HG03565 (cell line): ENCODE measurements at regions not wholly inside any gene's neighbourhood (a gene's known extent, or its start where the extent isn't known, plus 50 kb on each side); places are given as distances from the start of the nearest gene placed in this dataset.

Experiments used
- ATAC-seq: cut with Tn5 transposase; IDR thresholded peaks from one replicate; pipeline ENCODE4 v1.9.1; 2021; ENCODE audit warnings: mild to moderate bottlenecking, moderate library complexity; ENCODE audit not compliant: unreplicated experiment

DNA sequence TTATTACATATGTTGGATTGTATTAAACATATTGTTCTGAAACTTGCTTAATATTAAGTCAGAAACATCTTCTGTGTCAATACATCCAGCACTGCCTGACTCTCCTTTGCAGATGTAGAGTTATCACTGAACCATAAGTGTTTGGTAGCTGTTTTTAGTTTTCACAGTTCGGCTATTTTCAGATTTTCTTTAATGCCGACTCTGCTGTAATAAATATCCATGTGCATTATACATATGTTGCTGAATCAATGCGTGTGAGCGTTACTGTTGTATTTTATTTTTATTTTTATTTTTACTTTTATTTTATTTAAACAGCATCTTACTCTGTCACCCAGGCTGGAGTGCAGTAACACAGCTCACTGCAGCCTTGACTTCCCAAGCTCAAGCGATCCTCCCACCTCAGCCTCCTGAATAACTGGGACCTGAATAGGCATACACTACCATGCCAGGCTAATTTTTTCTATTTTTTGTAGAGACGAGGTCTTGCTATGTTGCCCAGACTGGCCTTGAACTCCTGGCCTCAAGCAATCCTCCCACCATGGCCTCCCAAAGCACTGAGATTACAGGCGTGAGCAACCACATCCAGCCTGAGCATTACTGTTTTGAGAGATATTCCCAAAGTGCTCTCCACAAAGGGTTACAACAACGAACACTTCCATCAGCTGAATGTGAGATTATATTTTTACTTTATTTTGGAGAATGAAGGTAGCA lies 50.7 kb upstream of the NOCT start:
- ATAC-seq: no peak

DNA sequence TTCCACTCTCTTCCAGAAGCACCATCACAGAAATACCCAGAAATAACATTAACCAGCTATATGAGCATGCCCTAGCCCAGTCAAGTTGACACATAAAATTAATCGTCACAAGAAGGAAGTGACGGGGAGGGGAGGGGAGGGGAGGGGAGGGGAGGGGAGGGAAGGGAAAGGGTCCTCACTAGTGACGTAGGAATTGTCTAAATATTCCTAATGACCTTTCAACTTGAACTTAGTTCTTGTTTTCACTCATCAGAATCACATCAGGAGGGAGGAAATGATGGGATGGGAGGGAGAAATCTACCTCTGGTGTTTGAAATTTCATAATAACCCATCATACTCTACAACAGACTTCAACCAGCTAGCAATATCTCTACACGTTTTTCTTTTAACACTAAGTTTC lies 52.2 kb upstream of the NOCT start:
- ATAC-seq: no peak

- ATAC-seq: no peak
Observed at GRCh38 chr4:138961664-138962063, 53.9 kb upstream of the NOCT start.

DNA sequence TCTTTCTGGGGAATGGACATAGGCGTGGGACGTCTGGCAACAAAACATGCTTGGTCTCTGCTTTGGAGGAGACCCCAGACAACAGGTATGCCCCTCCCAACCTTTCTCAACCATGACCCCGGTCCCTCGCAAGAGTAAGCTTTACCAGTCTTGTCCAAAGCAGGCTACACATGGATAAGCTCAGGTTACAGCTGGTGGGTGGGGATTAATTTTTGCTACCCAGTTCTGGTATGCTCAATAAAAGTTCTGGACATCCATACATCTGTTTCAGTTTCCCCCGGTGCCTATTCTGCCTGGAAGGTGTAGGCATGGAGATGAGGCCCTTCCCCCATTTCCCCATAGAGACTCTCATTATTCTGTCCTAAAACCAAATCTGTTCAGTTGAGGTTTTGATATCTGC lies 54.5 kb upstream of the NOCT start:
- no peak for ATAC-seq

GRCh38 chr4:138960175-138960710 lies 55.3 kb upstream of the NOCT start:
- no peak for ATAC-seq

DNA sequence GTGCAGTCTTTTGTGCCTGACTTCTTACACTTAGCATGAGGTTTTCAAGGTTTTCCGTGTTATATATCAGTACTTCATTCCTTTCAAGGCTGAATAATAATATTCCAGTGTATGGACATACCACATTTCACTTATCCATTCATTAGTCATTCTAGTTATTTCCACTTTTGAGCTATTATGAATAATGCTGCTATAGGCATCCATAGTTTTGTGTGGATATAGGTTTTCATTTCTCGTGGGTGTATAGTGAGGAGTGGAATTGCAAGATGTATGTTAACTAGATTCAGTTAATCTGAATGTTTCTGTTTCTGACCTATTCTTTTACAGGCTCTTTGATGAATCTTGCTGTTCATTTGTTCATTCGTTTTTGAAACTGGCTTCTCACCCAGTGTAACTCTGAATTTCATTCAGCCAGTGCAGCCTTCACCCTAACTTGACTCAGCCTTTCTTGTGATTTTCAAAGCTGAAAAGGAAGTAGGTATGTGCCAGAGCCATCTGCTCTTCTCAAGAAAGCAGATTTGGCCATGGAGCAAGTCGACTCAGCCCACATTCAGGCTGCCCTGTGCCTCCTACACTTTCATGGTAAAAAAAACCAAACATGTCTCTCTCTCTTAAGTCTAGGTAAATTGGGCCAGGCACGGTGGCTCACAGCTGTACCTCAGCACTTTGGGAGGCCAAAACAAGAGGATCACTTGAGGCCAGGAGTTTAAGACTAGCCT lies 56.3 kb upstream of the NOCT start:
- no peak for ATAC-seq

- ATAC-seq: no peak
Observed at GRCh38 chr4:138958519-138958918, 57.1 kb upstream of the NOCT start.

GRCh38 chr4:138957302-138957701 lies 58.3 kb upstream of the NOCT start:
- no peak for ATAC-seq

GRCh38 chr4:138954428-138954827 lies 61.2 kb upstream of the NOCT start:
- no peak for ATAC-seq

- no peak for ATAC-seq
Observed at GRCh38 chr4:138953961-138954371, 61.6 kb upstream of the NOCT start.

DNA sequence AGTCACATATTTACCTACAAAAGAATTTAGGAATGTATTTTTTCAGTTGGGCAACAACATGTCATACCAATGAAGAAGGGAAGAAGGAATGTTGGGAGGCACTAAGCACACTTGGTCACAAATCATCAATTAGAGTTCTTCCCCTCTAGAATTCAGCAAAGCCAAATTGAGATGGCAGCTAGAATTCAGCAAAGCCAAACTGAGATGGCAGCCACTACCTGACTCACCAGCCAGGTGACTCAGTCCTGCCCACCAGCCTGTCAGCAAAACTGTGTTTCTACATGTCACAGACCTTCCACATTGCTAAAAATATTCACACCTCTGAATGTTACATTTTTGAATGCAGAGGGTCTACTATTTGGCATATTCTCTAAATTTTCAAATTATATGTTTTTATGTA lies 63.2 kb upstream of the NOCT start:
- no peak for ATAC-seq

GRCh38 chr4:138951764-138952163 lies 63.8 kb upstream of the NOCT start:
- ATAC-seq: no peak

DNA sequence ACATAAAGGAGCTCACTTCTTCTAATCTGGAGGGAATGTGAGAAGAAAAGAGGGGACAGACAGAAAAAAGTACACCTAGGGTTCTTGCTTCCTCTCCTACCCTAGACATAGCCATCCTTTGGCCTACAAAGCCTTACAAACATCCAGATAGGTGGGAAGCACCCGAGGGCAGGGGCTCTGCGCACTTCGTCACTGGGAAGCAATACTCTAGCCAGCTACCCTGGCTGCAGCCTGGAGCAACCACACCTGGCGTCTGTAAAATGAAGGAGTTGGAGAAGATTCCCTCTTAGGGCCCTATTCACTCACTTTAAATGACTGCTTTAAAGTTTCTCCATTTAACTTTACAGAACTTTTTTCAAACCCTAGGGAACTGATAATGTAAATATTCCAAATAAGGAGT lies 65.7 kb upstream of the NOCT start:
- ATAC-seq: no peak

- ATAC-seq: no peak
Observed at GRCh38 chr4:138948918-138949317, 66.7 kb upstream of the NOCT start.

GRCh38 chr4:138946306-138946705 lies 69.3 kb upstream of the NOCT start:
- no peak for ATAC-seq

GRCh38 chr4:138945840-138946239 lies 69.7 kb upstream of the NOCT start:
- no peak for ATAC-seq

- no peak for ATAC-seq
Observed at GRCh38 chr4:138945401-138945800, 70.2 kb upstream of the NOCT start.

- ATAC-seq: no peak
Observed at GRCh38 chr4:138943893-138944292, 71.7 kb upstream of the NOCT start.

GRCh38 chr4:138941037-138941436 lies 74.5 kb upstream of the NOCT start:
- ATAC-seq: no peak

DNA sequence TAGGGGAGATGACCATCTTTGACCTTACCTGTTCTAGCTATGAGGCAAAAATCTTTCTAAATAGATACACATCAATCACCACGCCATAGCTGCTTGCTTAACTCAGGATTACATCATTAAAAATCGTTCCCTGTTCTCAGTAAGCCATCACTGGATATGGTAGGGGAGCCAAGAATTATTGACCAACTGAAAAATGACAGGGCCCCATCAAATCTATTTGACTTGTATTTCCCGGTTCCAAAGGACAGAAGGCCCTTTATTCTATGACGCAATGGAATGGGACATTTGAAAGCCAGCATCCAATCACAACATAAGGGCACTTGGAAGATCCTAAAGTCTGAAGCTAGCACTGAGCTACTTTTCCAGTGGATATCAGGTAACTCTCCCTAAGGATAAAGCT lies 75.6 kb upstream of the NOCT start:
- no peak for ATAC-seq

DNA sequence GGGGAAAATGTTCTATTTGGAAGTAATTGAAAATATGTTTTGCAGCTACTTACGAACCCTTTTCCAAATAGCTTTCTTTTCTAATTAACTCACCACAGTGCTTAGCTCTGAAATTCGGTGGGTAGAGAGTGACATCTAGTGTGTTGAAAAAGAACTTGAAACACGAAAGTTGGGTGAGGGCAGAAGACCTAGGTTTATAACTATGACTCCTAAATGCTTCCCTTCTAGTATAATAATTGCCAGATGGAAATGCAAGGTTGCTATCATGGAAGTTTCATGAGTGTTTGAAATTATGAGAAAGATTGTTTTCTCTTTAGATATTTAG lies 77.3 kb upstream of the NOCT start:
- ATAC-seq: peak; percentile 73

DNA sequence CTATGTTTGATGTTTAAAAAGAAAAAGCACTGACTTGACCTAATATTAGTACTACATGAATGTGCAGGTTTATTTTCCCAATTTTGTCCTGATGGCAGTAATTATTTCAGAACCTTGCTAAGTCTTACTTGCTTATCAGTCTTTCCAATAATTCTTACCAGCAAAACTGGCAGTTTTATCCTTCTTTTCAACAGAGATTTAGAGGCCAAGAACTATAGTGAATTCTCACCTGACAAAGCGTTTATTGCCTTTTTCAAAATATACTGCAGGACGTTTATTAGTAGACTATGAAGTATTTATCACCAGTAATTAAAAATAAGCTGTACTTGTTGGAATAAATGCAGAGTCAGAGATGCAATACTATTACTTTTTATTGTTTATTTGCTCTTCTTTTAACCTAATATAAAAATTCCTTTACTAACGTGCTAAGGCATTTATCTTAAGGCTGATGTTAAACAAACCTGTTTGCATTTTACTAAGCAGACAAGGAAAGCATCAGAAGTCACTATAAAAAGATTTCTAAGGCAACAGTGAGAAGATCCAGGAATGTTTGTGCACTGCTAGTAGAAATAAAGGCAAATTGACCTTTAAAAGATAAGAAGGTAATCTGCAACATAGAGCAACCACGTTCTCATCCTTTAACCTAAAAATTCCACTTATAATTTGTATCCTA lies 80.3 kb upstream of the NOCT start:
- no peak for ATAC-seq
